HEK293T (cell line): ENCODE measurements at regions not wholly inside any gene's neighbourhood (a gene's known extent, or its start where the extent isn't known, plus 50 kb on each side); places are given as distances from the start of the nearest gene placed in this dataset.

Experiments used
- CTCF ChIA-PET: fragments of 350-600 bp; formaldehyde crosslinking; extraction: SDS; loops from one replicate; lab custom pipeline; 2021; ENCODE audit warnings: antibody characterized with exemption, inconsistent platforms; lab: Yijun Ruan, JAX
- POLR2A ChIA-PET: fragments of 350-600 bp; formaldehyde crosslinking; extraction: SDS; loops from one replicate; lab custom pipeline; 2020; ENCODE audit warnings: antibody characterized with exemption, inconsistent platforms; lab: Yijun Ruan, JAX
- DNase-seq: peaks from one replicate; pipeline ENCODE4 v3.0.0; 2012; ENCODE audit warnings: mixed read lengths; ENCODE audit errors: extremely low spot score
- ARNT ChIP-seq: fragments of 450-650 bp; IDR thresholded peaks from 2 replicates; pipeline ENCODE4 v1.6.1; 2017; ENCODE audit warnings: mild to moderate bottlenecking
- BHLHE40 ChIP-seq: fragments of 450-650 bp; IDR thresholded peaks from 2 replicates; pipeline ENCODE4 v1.6.1; 2016; ENCODE audit warnings: mild to moderate bottlenecking, moderate library complexity, borderline replicate concordance
- CTBP1 ChIP-seq: fragments of 450-650 bp; IDR thresholded peaks from 2 replicates; pipeline ENCODE4 v1.6.1; 2016; ENCODE audit warnings: borderline replicate concordance
- ELF4 ChIP-seq: fragments of 450-650 bp; IDR thresholded peaks from 2 replicates; pipeline ENCODE4 v1.6.1; 2017; ENCODE audit warnings: antibody characterized with exemption
- FOXA1 ChIP-seq: fragments of 450-650 bp; IDR thresholded peaks from 2 replicates; pipeline ENCODE4 v1.6.1; 2016; ENCODE audit warnings: mild to moderate bottlenecking
- FOXK2 ChIP-seq: fragments of 450-650 bp; IDR thresholded peaks from 2 replicates; pipeline ENCODE4 v1.6.1; 2016; ENCODE audit warnings: mild to moderate bottlenecking
- FOXM1 ChIP-seq: fragments of 450-650 bp; IDR thresholded peaks from 2 replicates; pipeline ENCODE4 v1.6.1; 2017; ENCODE audit warnings: mild to moderate bottlenecking, borderline replicate concordance
- HDGF ChIP-seq: fragments of 450-650 bp; IDR thresholded peaks from 2 replicates; pipeline ENCODE4 v1.6.1; 2017; ENCODE audit warnings: antibody characterized with exemption, borderline replicate concordance
- L3MBTL2 ChIP-seq: fragments of 450-650 bp; conservative IDR thresholded peaks from 2 replicates; pipeline ENCODE4 v1.6.1; 2016; ENCODE audit warnings: mild to moderate bottlenecking
- LEF1 ChIP-seq: fragments of 450-650 bp; IDR thresholded peaks from 2 replicates; pipeline ENCODE4 v1.6.1; 2017; ENCODE audit warnings: mild to moderate bottlenecking, borderline replicate concordance
- NFRKB ChIP-seq: fragments of 450-650 bp; IDR thresholded peaks from 2 replicates; pipeline ENCODE4 v1.6.1; 2016; ENCODE audit warnings: mild to moderate bottlenecking, moderate library complexity
- SP1 ChIP-seq: fragments of 450-650 bp; IDR thresholded peaks from 2 replicates; pipeline ENCODE4 v1.6.1; 2017
- SUZ12 ChIP-seq: fragments of 450-650 bp; IDR thresholded peaks from 2 replicates; pipeline ENCODE4 v1.6.1; 2016; ENCODE audit warnings: mild to moderate bottlenecking
- TARDBP ChIP-seq: fragments of 450-650 bp; IDR thresholded peaks from 2 replicates; pipeline ENCODE4 v1.6.1; 2016
- ZNF384 ChIP-seq: fragments of 450-650 bp; IDR thresholded peaks from 2 replicates; pipeline ENCODE4 v1.6.1; 2016
- TF ChIP-seq, protein P1 (sequence below): fragments of 450-650 bp; IDR thresholded peaks from 2 replicates; pipeline ENCODE4 v1.6.1; 2016

DNA sequence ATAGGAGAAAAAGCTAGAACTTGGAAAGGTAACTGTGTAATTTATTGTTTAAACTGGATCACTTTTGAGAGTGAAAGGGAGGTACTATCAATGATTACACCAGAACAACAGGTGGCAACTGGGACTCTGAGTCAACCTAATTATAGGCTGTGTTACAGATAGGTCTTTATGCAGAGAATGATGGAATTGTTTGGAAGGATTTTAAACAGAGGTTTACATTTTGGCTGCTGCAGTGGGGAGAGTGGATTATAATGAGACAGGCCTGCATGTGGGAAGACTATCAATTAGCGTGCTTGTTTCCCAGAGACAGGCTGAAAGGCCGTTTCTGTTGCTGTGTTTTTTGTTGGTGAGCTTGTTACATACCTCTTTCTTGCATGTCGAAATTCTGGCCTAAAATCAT lies 432.9 kb downstream of the PLA2G4A start:
- no peak for DNase-seq
- TF ChIP-seq SUZ12: no peak
- POLR2A ChIA-PET: no interaction called here
- CTCF ChIA-PET: interaction anchor here (0.7 kb wide), 1 partner anchor 210 kb away, joined by 7 read pairs; no protein-coding TSS in a partner anchor

DNA sequence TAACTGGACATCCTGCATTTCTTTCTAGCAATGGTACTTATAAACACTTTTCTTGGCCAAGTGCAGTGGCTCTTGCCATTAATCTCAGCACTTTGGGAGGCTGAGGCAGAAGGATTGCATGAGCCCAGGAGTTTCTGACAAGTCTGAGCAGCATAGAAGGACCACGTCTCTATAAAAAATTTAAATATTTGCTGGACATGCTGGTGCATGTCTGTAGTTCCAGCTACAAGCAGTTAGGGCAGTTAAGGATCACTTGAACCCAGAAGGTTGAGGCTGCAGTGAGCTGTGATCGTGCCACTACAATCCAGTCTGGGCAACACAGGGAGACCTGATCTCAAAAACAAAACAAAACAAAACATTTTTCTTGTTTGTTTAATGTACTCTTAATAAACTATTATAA lies 434.0 kb downstream of the PLA2G4A start:
- POLR2A ChIA-PET: no interaction called here
- CTCF ChIA-PET: no interaction called here
- TF ChIP-seq ARNT (no peak), NFRKB (no peak), L3MBTL2 (no peak), CTBP1 (no peak), ELF4 (no peak), FOXA1 (no peak), FOXM1 (no peak)
- no peak for DNase-seq

DNA sequence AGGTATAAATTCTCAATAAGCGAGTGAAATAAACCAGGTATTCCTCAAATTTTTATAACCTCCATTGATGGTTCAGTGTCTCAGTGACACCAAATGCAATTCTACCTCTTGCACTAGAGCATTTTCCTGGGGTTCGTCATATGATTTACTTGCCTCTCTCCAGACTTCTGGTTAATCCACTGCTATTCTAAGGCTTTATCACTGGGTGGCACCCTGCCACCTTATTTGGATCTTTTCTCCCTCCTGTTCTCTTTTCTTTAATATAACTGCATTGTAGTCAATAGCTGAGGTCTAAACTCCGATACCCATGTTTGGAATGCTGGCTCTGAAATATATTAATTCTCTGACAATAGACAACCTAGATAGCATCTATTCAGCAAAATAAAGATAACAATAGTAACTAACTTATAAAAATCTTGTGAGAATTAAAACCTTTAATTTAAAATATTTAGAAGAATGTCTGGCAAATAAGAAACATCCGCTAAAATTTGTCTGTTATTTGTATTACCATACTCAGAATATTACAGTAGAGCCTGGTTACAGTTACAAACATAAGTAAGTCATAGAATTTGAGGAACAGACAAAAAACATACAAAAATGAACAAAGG lies 436.4 kb downstream of the PLA2G4A start:
- peak; percentile 51 for DNase-seq
- TF ChIP-seq SUZ12 (no peak), ELF4 (no peak), NFRKB (no peak)
- CTCF ChIA-PET: interaction anchor here (0.6 to 0.8 kb wide), 3 partner anchors 12 to 1517 kb away, joined by 3 read pairs; no protein-coding TSS in a partner anchor
- POLR2A ChIA-PET: no interaction called here

DNA sequence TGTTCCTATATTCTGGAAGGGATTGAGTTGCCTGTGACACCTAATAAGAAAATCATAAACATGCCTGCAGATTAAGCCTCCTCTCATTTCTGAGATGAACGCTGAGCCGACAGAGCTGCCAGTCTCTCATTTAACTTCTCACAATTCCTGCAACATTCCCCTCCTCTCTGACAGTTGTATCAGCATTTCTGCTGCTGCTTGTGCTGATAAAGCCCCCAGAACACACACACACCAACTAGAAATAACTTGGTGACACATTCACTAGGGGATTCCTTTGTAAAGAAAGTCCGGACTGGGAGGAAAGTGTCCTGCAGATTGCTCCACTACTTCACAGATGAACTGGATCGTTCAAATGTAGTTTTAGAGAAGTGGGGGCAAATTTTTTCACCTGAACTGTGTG lies 437.3 kb downstream of the PLA2G4A start:
- DNase-seq: no peak
- TF ChIP-seq, protein P1, sequence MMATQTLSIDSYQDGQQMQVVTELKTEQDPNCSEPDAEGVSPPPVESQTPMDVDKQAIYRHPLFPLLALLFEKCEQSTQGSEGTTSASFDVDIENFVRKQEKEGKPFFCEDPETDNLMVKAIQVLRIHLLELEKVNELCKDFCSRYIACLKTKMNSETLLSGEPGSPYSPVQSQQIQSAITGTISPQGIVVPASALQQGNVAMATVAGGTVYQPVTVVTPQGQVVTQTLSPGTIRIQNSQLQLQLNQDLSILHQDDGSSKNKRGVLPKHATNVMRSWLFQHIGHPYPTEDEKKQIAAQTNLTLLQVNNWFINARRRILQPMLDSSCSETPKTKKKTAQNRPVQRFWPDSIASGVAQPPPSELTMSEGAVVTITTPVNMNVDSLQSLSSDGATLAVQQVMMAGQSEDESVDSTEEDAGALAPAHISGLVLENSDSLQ: no peak
- TF ChIP-seq SUZ12 (no peak), ARNT (no peak), FOXK2 (no peak), SP1 (no peak), HDGF (no peak), ZNF384 (no peak), FOXM1 (no peak), FOXA1 (no peak), LEF1 (no peak), L3MBTL2 (no peak), BHLHE40 (no peak), NFRKB (no peak), TARDBP (no peak), ELF4 (no peak)
- ChIA-PET CTCF (interaction anchor here (0.8 kb wide), 1 partner anchor 1516 kb away, joined by 3 read pairs; no protein-coding TSS in a partner anchor), POLR2A (no interaction called here)

DNA sequence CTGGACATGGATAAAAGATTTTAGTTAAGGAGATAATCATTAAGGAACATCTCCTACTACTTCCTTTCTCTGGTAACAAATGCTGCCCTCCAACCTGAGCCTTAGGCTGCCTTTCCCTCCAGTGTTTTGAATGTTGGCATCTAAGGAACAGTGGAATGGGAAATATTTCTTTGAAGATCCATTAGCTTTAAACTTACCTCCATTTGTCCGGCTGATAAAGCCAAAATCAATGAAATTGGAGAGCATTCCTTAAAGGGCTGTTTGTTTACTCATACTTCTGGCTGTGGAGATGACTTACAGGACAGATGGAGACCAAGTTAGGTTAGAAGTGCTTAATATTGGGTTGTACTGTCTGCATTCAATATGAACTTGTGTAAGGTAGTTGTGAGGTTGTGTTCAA lies 439.1 kb downstream of the PLA2G4A start:
- POLR2A ChIA-PET: no interaction called here
- no peak for DNase-seq

DNA sequence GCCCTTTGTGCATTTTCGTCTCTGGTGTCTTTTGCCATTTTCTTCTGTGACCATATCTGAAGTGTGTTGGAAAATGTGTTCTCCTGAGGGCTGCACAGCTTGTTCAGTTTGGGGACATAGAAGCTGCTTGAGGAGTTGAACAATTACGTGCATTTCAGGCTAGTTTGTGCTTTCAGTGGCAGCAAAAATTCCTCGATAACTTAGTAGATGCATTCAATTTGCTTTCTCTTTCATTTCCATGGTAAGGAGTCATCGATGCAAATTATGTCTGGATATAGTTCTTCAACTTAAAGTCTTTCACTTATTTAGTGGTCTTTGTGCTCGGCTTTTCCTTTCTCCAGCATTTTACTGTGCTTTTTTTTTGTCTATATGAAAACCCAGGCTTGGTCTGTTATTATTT lies 441.5 kb downstream of the PLA2G4A start:
- POLR2A ChIA-PET: no interaction called here
- TF ChIP-seq FOXK2: no peak
- TF ChIP-seq FOXM1: no peak
- TF ChIP-seq L3MBTL2: no peak
- TF ChIP-seq SUZ12: no peak
- TF ChIP-seq ELF4: no peak
- TF ChIP-seq CTBP1: no peak
- no peak for TF ChIP-seq SP1
- TF ChIP-seq HDGF: no peak
- TF ChIP-seq ZNF384: no peak
- TF ChIP-seq LEF1: no peak
- TF ChIP-seq ARNT: no peak
- no peak for TF ChIP-seq TARDBP
- TF ChIP-seq FOXA1: no peak
- TF ChIP-seq NFRKB: no peak
- TF ChIP-seq, protein P1: no peak
- CTCF ChIA-PET: no interaction called here
- DNase-seq: no peak

More for the DNA sequence above, 439.1 kb downstream of the PLA2G4A start:
- CTCF ChIA-PET: no interaction called here
- TF ChIP-seq ZNF384: no peak
- TF ChIP-seq FOXK2: no peak
- TF ChIP-seq ARNT: no peak
- TF ChIP-seq TARDBP: no peak
- TF ChIP-seq SP1: no peak
- no peak for TF ChIP-seq ELF4
- no peak for TF ChIP-seq HDGF
- TF ChIP-seq, protein P1: no peak
- TF ChIP-seq L3MBTL2: no peak
- TF ChIP-seq BHLHE40: no peak
- no peak for TF ChIP-seq NFRKB
- TF ChIP-seq FOXA1: no peak
- no peak for TF ChIP-seq LEF1
- no peak for TF ChIP-seq SUZ12
- TF ChIP-seq CTBP1: no peak
- TF ChIP-seq FOXM1: no peak

DNA sequence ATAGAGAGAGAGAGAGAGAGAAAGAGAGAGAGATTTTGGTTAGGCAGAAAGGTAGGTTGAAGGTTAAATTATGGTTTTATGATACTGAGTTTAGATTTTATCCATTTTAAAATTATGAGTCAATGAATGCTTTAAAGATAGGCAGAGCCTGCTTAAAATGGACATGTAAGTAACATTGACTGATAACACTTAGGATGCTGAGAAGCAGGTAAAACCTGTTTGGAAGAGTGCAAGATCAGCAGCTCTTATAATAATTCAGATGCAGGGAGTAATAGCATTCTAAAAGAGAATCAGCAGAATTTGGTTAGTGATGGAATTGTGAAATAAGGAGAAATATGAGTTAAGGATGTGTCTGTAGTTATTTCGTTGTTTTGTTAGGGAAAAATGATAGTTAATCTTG lies 446.6 kb downstream of the PLA2G4A start:
- ChIA-PET POLR2A (no interaction called here), CTCF (no interaction called here)
- no peak for TF ChIP-seq FOXK2
- no peak for TF ChIP-seq TARDBP
- no peak for TF ChIP-seq NFRKB
- TF ChIP-seq CTBP1: no peak
- TF ChIP-seq L3MBTL2: no peak
- TF ChIP-seq SP1: no peak
- TF ChIP-seq ELF4: no peak
- TF ChIP-seq HDGF: no peak
- TF ChIP-seq BHLHE40: no peak
- no peak for TF ChIP-seq ARNT
- no peak for TF ChIP-seq FOXA1
- no peak for TF ChIP-seq FOXM1
- TF ChIP-seq ZNF384: no peak
- TF ChIP-seq, protein P1: no peak
- DNase-seq: no peak
